Testis (tissue), 2 donors: ENCODE measurements at regions not wholly inside any gene's neighbourhood (a gene's known extent, or its start where the extent isn't known, plus 50 kb on each side); places are given as distances from the start of the nearest gene placed in this dataset.

Source experiments
- DNase-seq: peaks from one replicate; pipeline ENCODE4 v3.0.0-alpha.2; 2019
- H3K27ac ChIP-seq, 2 donors: fragments of 200-600 bp; sonication (generic); one replicate each; pipeline ENCODE4 v1.5.1; 2019
- H3K27me3 ChIP-seq: fragments of 200-600 bp; sonication (generic); one replicate; pipeline ENCODE4 v1.5.1; 2019
- H3K36me3 ChIP-seq: fragments of 200-600 bp; sonication (generic); one replicate; pipeline ENCODE4 v1.5.1; 2017; ENCODE audit warnings: low read depth; ENCODE audit errors: missing control alignments
- H3K4me1 ChIP-seq: fragments of 200-600 bp; sonication (generic); one replicate; pipeline ENCODE4 v1.5.1; 2019
- H3K4me3 ChIP-seq, 2 donors: fragments of 200-600 bp; sonication (generic); one replicate each; pipeline ENCODE4 v1.5.1; 2017 to 2019
- H3K9me3 ChIP-seq: fragments of 200-600 bp; sonication (generic); one replicate; pipeline ENCODE4 v1.5.1; 2017
- CTCF ChIP-seq, 3 experiments: fragments of 450-650 bp in 2 of 3; fragments of 200-600 bp in 1 of 3; sonication (generic) in 1 of 3; IDR thresholded peaks; one replicate each; pipeline ENCODE4 v1.5.1; 2016 to 2019; ENCODE audit warnings: antibody characterized with exemption in 3 of 3, mild to moderate bottlenecking in 2 of 3, moderate library complexity in 1 of 3
- POLR2A ChIP-seq: fragments of 450-650 bp; IDR thresholded peaks from one replicate; pipeline ENCODE4 v1.6.1; 2017; ENCODE audit warnings: antibody characterized with exemption, mild to moderate bottlenecking, moderate library complexity
- WGBS, 2 donors: methylation state at CpG; one replicate each; pipeline ENCODE4 v1.1.5; 2018; 5-methylcytosine and 5-hydroxymethylcytosine counted together
- intact Hi-C: fragments of 100-400 bp; cut with DNase I; formaldehyde crosslinking; loops from one replicate; pipeline ENCODE4 v1.15.1; 2023; ENCODE audit warnings: low total_unique reads

GRCh38 chr9:17929506-17929905 is 350.6 kb downstream of the SH3GL2 start:
- H3K9me3 ChIP-seq, result no peaks in the 10 kb centered on the region
- H3K27ac ChIP-seq, result no peak overlapping the region
- no peaks in the 10 kb centered on the region for H3K4me1 ChIP-seq
- H3K36me3 ChIP-seq, result no peaks in the 10 kb centered on the region
- 87 to 92% methylated on average over 2 of the region's 2 CpGs for WGBS, 2 donors
- DNase-seq, result no peak
- intact Hi-C loops, result no loop called here
- TF ChIP-seq CTCF (IDR thresholded peaks at IDR 0.05) (no peak), POLR2A (no peak)
- H3K4me3 ChIP-seq, result no peak overlapping the region
- no peaks in the 10 kb centered on the region for H3K27me3 ChIP-seq

- 83 to 87% methylated on average over 5 of the region's 5 CpGs for WGBS, 2 donors
- TF ChIP-seq CTCF (IDR thresholded peaks at IDR 0.05) (no peak), POLR2A (no peak)
- intact Hi-C loops, result no loop called here
- Histone ChIP-seq H3K36me3 (no peaks in the 10 kb centered on the region), H3K27me3 (no peaks in the 10 kb centered on the region), H3K4me1 (no peaks in the 10 kb centered on the region), H3K4me3 (no peak overlapping the region), H3K9me3 (no peaks in the 10 kb centered on the region), H3K27ac (no peak overlapping the region)
- no peak for DNase-seq
Measured at GRCh38 chr9:17930071-17930470, 351.2 kb downstream of the SH3GL2 start.

- H3K27me3 ChIP-seq, result no peaks in the 10 kb centered on the region
- no peaks in the 10 kb centered on the region for H3K9me3 ChIP-seq
- H3K36me3 ChIP-seq, result no peaks in the 10 kb centered on the region
- no peak overlapping the region for H3K27ac ChIP-seq
- no peak overlapping the region for H3K4me3 ChIP-seq
- 81 to 84% methylated on average over 7 of the region's 7 CpGs for WGBS, 2 donors
- no peak for DNase-seq
- no peak for TF ChIP-seq CTCF (IDR thresholded peaks at IDR 0.05)
- TF ChIP-seq POLR2A, result no peak
- intact Hi-C loops, result no loop called here
- no peaks in the 10 kb centered on the region for H3K4me1 ChIP-seq
Measured at GRCh38 chr9:17936365-17936764, 357.5 kb downstream of the SH3GL2 start.

- intact Hi-C loops, result no loop called here
- WGBS, 2 donors, result 69 to 75% methylated on average over 8 of the region's 8 CpGs
- no peaks in the 10 kb centered on the region for H3K27me3 ChIP-seq
- H3K9me3 ChIP-seq, result no peaks in the 10 kb centered on the region
- no peaks in the 10 kb centered on the region for H3K4me1 ChIP-seq
- no peak for DNase-seq
- H3K27ac ChIP-seq, result no peak overlapping the region
- TF ChIP-seq POLR2A (no peak), CTCF (IDR thresholded peaks at IDR 0.05) (no peak)
- no peaks in the 10 kb centered on the region for H3K36me3 ChIP-seq
- no peak overlapping the region for H3K4me3 ChIP-seq
Measured at GRCh38 chr9:17938035-17938655, 359.3 kb downstream of the SH3GL2 start.

- intact Hi-C loops, result no loop called here
- H3K4me1 ChIP-seq, result no peaks in the 10 kb centered on the region
- WGBS, 2 donors, result 97 to 100% methylated on average over 1 of the region's 1 CpG
- H3K4me3 ChIP-seq, result no peak overlapping the region
- H3K27ac ChIP-seq, result no peak overlapping the region
- DNase-seq, result no peak
- H3K36me3 ChIP-seq, result no peaks in the 10 kb centered on the region
- no peaks in the 10 kb centered on the region for H3K9me3 ChIP-seq
- H3K27me3 ChIP-seq, result no peaks in the 10 kb centered on the region
- TF ChIP-seq CTCF (IDR thresholded peaks at IDR 0.05), result no peak
- no peak for TF ChIP-seq POLR2A
Measured at GRCh38 chr9:17942498-17942897, 363.6 kb downstream of the SH3GL2 start.
